MM.1S (cell line): ENCODE measurements at regions not wholly inside any gene's neighbourhood (a gene's known extent, or its start where the extent isn't known, plus 50 kb on each side); places are given as distances from the start of the nearest gene placed in this dataset.

Experiments
- EZH2 ChIP-seq: fragments of 300-600 bp; sonication (generic); optimal IDR thresholded peaks from 2 replicates; pipeline ENCODE3; 2017; ENCODE audit warnings: low read depth, mild to moderate bottlenecking, antibody characterized with exemption, low read length, mixed read lengths
- EZH2phosphoT487 ChIP-seq: fragments of 300-600 bp; sonication (generic); IDR thresholded peaks from 2 replicates; pipeline ENCODE4 v1.6.1; 2018; ENCODE audit warnings: antibody characterized with exemption, low read length

GRCh38 chr12:42791399-42791798 lies 201.9 kb upstream of the PRICKLE1 start:
- no peak for TF ChIP-seq EZH2
- TF ChIP-seq EZH2phosphoT487: no peak
